Astrocyte (in vitro differentiated cells and primary cell): ENCODE measurements at regions not wholly inside any gene's neighbourhood (a gene's known extent, or its start where the extent isn't known, plus 50 kb on each side); places are given as distances from the start of the nearest gene placed in this dataset.

Source experiments
- CTCF ChIP-seq: IDR thresholded peaks from 2 replicates; pipeline ENCODE4 v1.5.1; 2011; ENCODE audit warnings: low read depth, mild to moderate bottlenecking, inconsistent platforms, low read length, moderate library complexity; ENCODE audit not compliant: insufficient read depth
- EZH2 ChIP-seq: IDR thresholded peaks from 2 replicates; pipeline ENCODE4 v1.6.1; 2012; ENCODE audit warnings: mild to moderate bottlenecking, low read length, inconsistent platforms; ENCODE audit not compliant: insufficient read depth

- TF ChIP-seq EZH2 (no peak), CTCF (no peak)
Measured at GRCh38 chr18:59986139-59986538, 86.3 kb downstream of the PMAIP1 start.
